ENCODE measurements at regions not wholly inside any gene's neighbourhood (a gene's known extent, or its start where the extent isn't known, plus 50 kb on each side); places are given as distances from the start of the nearest gene placed in this dataset.
"Not testable (repeated sequence)": the region's sequence is repeated elsewhere in the genome, so short reads cannot be mapped to it uniquely, and the experiment has no call there.

GRCh38 chr10:34945951-34946522 lies 130.9 kb upstream of the PARD3 start:
- H3K79me2 ChIP-seq (ENCODE audit: insufficient read depth, low read length); H4K20me1 ChIP-seq (ENCODE audit: insufficient read depth, low read length); ATAC-seq (ENCODE audit: insufficient read depth, low read depth); H3K27ac ChIP-seq (ENCODE audit: low read length); DNase-seq; H3K27me3 ChIP-seq (ENCODE audit: insufficient read depth, low read length, poor library complexity); H3K36me3 ChIP-seq (ENCODE audit: insufficient read depth, low read length); H3K9ac ChIP-seq (ENCODE audit: low read depth, low read length); H3K9me3 ChIP-seq (ENCODE audit: insufficient read depth, low read length, severe bottlenecking); H3K4me3 ChIP-seq (ENCODE audit: low read depth in 1 of 2, low read length in 2 of 2); H3K4me1 ChIP-seq (ENCODE audit: insufficient read depth, low read length); H3K4me2 ChIP-seq (ENCODE audit: insufficient read depth, low read length); H2AFZ ChIP-seq (ENCODE audit: low read depth, low read length): not testable (repeated sequence)

- no peaks in the 10 kb centered on the region for H3K4me1 ChIP-seq (ENCODE audit: insufficient read depth, low read length)
- H3K79me2 ChIP-seq (ENCODE audit: insufficient read depth, low read length) = no peaks in the 10 kb centered on the region
- no peaks in the 10 kb centered on the region for H3K9me3 ChIP-seq (ENCODE audit: insufficient read depth, low read length, severe bottlenecking)
- no peak overlapping the region for H3K4me2 ChIP-seq (ENCODE audit: insufficient read depth, low read length)
- ATAC-seq (ENCODE audit: insufficient read depth, low read depth) (no peak; the same call in 2 of the 3 replicates), DNase-seq (no peak)
- H3K27me3 ChIP-seq (ENCODE audit: insufficient read depth, low read length, poor library complexity) = no peaks in the 10 kb centered on the region
- H3K4me3 ChIP-seq (ENCODE audit: low read depth in 1 of 2, low read length in 2 of 2) = no peak overlapping the region
- H4K20me1 ChIP-seq (ENCODE audit: insufficient read depth, low read length) = no peaks in the 10 kb centered on the region
- TF ChIP-seq EZH2 (IDR thresholded peaks at IDR 0.05; ENCODE audit: borderline replicate concordance, low read depth, low read length, severe bottlenecking) = no peak
- TF ChIP-seq, protein P1, sequence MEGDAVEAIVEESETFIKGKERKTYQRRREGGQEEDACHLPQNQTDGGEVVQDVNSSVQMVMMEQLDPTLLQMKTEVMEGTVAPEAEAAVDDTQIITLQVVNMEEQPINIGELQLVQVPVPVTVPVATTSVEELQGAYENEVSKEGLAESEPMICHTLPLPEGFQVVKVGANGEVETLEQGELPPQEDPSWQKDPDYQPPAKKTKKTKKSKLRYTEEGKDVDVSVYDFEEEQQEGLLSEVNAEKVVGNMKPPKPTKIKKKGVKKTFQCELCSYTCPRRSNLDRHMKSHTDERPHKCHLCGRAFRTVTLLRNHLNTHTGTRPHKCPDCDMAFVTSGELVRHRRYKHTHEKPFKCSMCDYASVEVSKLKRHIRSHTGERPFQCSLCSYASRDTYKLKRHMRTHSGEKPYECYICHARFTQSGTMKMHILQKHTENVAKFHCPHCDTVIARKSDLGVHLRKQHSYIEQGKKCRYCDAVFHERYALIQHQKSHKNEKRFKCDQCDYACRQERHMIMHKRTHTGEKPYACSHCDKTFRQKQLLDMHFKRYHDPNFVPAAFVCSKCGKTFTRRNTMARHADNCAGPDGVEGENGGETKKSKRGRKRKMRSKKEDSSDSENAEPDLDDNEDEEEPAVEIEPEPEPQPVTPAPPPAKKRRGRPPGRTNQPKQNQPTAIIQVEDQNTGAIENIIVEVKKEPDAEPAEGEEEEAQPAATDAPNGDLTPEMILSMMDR (IDR thresholded peaks at IDR 0.05; ENCODE audit: borderline replicate concordance, extremely low read depth, low read length, poor library complexity, severe bottlenecking) = no peak
- no peak overlapping the region for H3K9ac ChIP-seq (ENCODE audit: low read depth, low read length)
- H2AFZ ChIP-seq (ENCODE audit: low read depth, low read length) = no peak overlapping the region
- H3K27ac ChIP-seq (ENCODE audit: low read length) = no peak overlapping the region
- no peaks in the 10 kb centered on the region for H3K36me3 ChIP-seq (ENCODE audit: insufficient read depth, low read length)
Observed at GRCh38 chr10:34941471-34942357, 126.6 kb upstream of the PARD3 start.

- no peak overlapping the region for H3K4me2 ChIP-seq (ENCODE audit: insufficient read depth, low read length)
- H3K4me1 ChIP-seq (ENCODE audit: insufficient read depth, low read length) = no peaks in the 10 kb centered on the region
- DNase-seq = no peak
- H3K9me3 ChIP-seq (ENCODE audit: insufficient read depth, low read length, severe bottlenecking) = no peaks in the 10 kb centered on the region
- no peak for TF ChIP-seq EZH2 (IDR thresholded peaks at IDR 0.05; ENCODE audit: borderline replicate concordance, low read depth, low read length, severe bottlenecking)
- TF ChIP-seq, protein P1 (IDR thresholded peaks at IDR 0.05; ENCODE audit: borderline replicate concordance, extremely low read depth, low read length, poor library complexity, severe bottlenecking) = no peak
- no peak overlapping the region; the same call in 1 of the 2 replicates for H2AFZ ChIP-seq (ENCODE audit: low read depth, low read length)
- H3K27me3 ChIP-seq (ENCODE audit: insufficient read depth, low read length, poor library complexity) = no peaks in the 10 kb centered on the region
- no peak overlapping the region for H3K4me3 ChIP-seq (ENCODE audit: low read depth in 1 of 2, low read length in 2 of 2)
- no peaks in the 10 kb centered on the region for H3K36me3 ChIP-seq (ENCODE audit: insufficient read depth, low read length)
- no peak overlapping the region for H3K9ac ChIP-seq (ENCODE audit: low read depth, low read length)
- H4K20me1 ChIP-seq (ENCODE audit: insufficient read depth, low read length) = no peaks in the 10 kb centered on the region
- no peak for ATAC-seq (ENCODE audit: insufficient read depth, low read depth)
- H3K27ac ChIP-seq (ENCODE audit: low read length) = no peak overlapping the region
- no peaks in the 10 kb centered on the region for H3K79me2 ChIP-seq (ENCODE audit: insufficient read depth, low read length)
Observed at GRCh38 chr10:34940436-34940835, 125.3 kb upstream of the PARD3 start.

DNA sequence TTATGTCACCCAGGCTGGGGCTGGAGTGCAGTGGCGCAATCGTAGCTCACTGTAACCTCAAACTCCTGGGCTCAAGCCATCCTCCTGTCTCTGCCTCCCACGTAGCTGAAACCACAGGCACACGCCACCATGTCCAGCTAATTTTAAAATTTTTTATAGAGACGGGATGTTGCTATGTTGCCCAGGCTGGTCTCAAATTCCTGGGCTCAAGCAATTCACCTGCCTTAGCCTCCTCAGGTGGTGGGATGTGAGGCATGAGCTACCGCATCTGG lies 123.2 kb upstream of the PARD3 start:
- Histone ChIP-seq H3K4me1 (ENCODE audit: insufficient read depth, low read length) (no peaks in the 10 kb centered on the region), H3K4me3 (ENCODE audit: low read depth in 1 of 2, low read length in 2 of 2) (no peak overlapping the region), H3K9ac (ENCODE audit: low read depth, low read length) (no peak overlapping the region), H3K27ac (ENCODE audit: low read length) (no peak overlapping the region), H3K27me3 (ENCODE audit: insufficient read depth, low read length, poor library complexity) (no peaks in the 10 kb centered on the region), H3K4me2 (ENCODE audit: insufficient read depth, low read length) (no peak overlapping the region), H3K36me3 (ENCODE audit: insufficient read depth, low read length) (no peaks in the 10 kb centered on the region), H3K79me2 (ENCODE audit: insufficient read depth, low read length) (no peaks in the 10 kb centered on the region), H2AFZ (ENCODE audit: low read depth, low read length) (no peak overlapping the region), H3K9me3 (ENCODE audit: insufficient read depth, low read length, severe bottlenecking) (no peaks in the 10 kb centered on the region), H4K20me1 (ENCODE audit: insufficient read depth, low read length) (no peaks in the 10 kb centered on the region)
- DNase-seq (no peak), ATAC-seq (ENCODE audit: insufficient read depth, low read depth) (no peak)
- TF ChIP-seq, protein P1 (IDR thresholded peaks at IDR 0.05; ENCODE audit: borderline replicate concordance, extremely low read depth, low read length, poor library complexity, severe bottlenecking) = no peak
